Adrenal gland (tissue), 9 donors: ENCODE measurements at regions not wholly inside any gene's neighbourhood (a gene's known extent, or its start where the extent isn't known, plus 50 kb on each side); places are given as distances from the start of the nearest gene placed in this dataset.

Experiments used
- DNase-seq, 7 donors: peaks; one replicate each; pipeline ENCODE4 v3.0.0-alpha.2; 2019 to 2020
- H3K27ac ChIP-seq, 5 donors: fragments of 200-600 bp; sonication (generic) in 4 of 5; 1 replicate in 3 of 5; 2 replicates in 2 of 5; pipeline versions ENCODE4 v1.5.1 to v1.8.0; 2016 to 2020; ENCODE audit warnings: mild to moderate bottlenecking in 1 of 5
- H3K27me3 ChIP-seq: fragments of 200-600 bp; 2 replicates; pipeline ENCODE4 v1.8.0; 2021
- H3K36me3 ChIP-seq, 2 donors: fragments of 200-600 bp; replicated peaks in 1 of 2; 1 replicate in 1 of 2; 2 replicates in 1 of 2; pipeline versions ENCODE4 v1.5.1 to v1.8.0; 2018 to 2022
- H3K4me1 ChIP-seq, 2 donors: fragments of 200-600 bp; replicated peaks in 1 of 2; 1 replicate in 1 of 2; 2 replicates in 1 of 2; pipeline versions ENCODE4 v1.5.1 to v1.8.0; 2018 to 2021
- H3K4me3 ChIP-seq, 4 donors: fragments of 200-600 bp; sonication (generic) in 3 of 4; one replicate each; pipeline ENCODE4 v1.5.1; 2016 to 2018
- H3K9me3 ChIP-seq, 3 donors: fragments of 200-600 bp; sonication (generic) in 1 of 3; replicated peaks in 1 of 3; 1 replicate in 2 of 3; 2 replicates in 1 of 3; pipeline versions ENCODE4 v1.5.1 to v1.8.0; 2016 to 2021
- POLR2A ChIP-seq, 2 donors: fragments of 450-650 bp; IDR thresholded peaks; one replicate each; pipeline ENCODE4 v1.6.1; 2017; ENCODE audit warnings: antibody characterized with exemption in 2 of 2, mild to moderate bottlenecking in 2 of 2, moderate library complexity in 1 of 2
- WGBS, 4 donors: extraction: QIAGEN DNeasy Blood & Tissue Kit in 2 of 4; methylation state at CpG; one replicate each; pipeline versions ENCODE4 v1.1.5 to v1.1.7; 2013 to 2017; 5-methylcytosine and 5-hydroxymethylcytosine counted together
- intact Hi-C, 2 donors: fragments of 100-400 bp; cut with DNase I; formaldehyde crosslinking; loops; one replicate each; pipeline versions ENCODE4 v1.14.1 to v1.15.0; 2022 to 2023
- TF ChIP-seq, protein P1 (sequence below), 6 experiments: fragments of 450-650 bp in 4 of 6; fragments of 200-600 bp in 2 of 6; sonication (generic) in 1 of 6; IDR thresholded peaks; 1 replicate in 5 of 6; 2 replicates in 1 of 6; pipeline versions ENCODE4 v1.5.1 to v1.8.0; 2016 to 2021; ENCODE audit warnings: antibody characterized with exemption in 6 of 6, mild to moderate bottlenecking in 2 of 6, moderate library complexity in 1 of 6
- donor health status: healthy with polysubstance abuse.
- donor health status: Bipolar disorder and iron deficiency.
- donor health status: DM: yes; HTN: yes; CAD: no.
- donor health status: DM: no; HTN: no; CAD: no.
- donor health status: DM: no; HTN: no; CAD: no.

DNA sequence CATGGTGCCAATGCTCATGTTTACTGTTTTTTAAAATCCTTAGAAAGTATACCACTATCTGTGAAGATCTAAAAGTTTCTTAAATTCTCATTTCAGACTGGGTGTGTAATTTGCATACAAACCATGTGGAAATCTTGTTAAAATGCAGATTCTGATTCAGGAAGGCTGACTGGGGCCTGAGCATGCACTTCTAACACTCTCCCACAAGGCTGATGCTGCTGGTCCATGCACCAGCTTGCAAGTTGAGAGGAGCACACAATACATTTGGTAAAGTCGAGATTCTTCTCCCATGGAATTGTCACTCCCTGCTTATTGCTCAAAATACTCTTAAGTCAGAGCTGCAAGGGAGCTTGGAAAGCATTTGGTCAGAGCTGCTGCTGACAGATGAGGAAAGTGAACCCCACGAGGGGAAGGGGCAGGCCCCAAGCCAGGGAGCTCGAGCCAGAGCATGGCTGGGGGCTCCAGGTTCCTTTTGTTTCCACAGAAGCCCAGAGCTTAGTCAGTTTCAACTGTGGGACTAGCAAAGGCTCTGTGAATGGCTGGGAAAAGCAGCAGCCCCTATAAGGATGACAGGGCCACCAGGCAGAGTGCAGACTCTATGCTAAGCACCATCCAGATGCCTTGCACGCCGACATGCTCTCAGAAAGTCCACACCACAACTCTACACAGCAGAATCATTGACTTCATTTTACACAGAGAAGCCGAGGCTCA, 93.5 kb upstream of the HAND1 start:
- intact Hi-C loops = no loop called here
- Histone ChIP-seq H3K27ac (no peak overlapping the region), H3K9me3 (no peaks in the 10 kb centered on the region), H3K4me3 (no peak overlapping the region), H3K36me3 (no peaks in the 10 kb centered on the region), H3K4me1 (no peaks in the 10 kb centered on the region), H3K27me3 (peaks cover 5% of the 10 kb centered on the region)
- TF ChIP-seq POLR2A (IDR thresholded peaks at IDR 0.05) = no peak
- TF ChIP-seq, protein P1, sequence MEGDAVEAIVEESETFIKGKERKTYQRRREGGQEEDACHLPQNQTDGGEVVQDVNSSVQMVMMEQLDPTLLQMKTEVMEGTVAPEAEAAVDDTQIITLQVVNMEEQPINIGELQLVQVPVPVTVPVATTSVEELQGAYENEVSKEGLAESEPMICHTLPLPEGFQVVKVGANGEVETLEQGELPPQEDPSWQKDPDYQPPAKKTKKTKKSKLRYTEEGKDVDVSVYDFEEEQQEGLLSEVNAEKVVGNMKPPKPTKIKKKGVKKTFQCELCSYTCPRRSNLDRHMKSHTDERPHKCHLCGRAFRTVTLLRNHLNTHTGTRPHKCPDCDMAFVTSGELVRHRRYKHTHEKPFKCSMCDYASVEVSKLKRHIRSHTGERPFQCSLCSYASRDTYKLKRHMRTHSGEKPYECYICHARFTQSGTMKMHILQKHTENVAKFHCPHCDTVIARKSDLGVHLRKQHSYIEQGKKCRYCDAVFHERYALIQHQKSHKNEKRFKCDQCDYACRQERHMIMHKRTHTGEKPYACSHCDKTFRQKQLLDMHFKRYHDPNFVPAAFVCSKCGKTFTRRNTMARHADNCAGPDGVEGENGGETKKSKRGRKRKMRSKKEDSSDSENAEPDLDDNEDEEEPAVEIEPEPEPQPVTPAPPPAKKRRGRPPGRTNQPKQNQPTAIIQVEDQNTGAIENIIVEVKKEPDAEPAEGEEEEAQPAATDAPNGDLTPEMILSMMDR (IDR thresholded peaks at IDR 0.05) = no peak
- DNase-seq = no peak
- WGBS, 4 donors = 65 to 77% (median 74%) methylated on average over 6 of the region's 6 CpGs

DNA sequence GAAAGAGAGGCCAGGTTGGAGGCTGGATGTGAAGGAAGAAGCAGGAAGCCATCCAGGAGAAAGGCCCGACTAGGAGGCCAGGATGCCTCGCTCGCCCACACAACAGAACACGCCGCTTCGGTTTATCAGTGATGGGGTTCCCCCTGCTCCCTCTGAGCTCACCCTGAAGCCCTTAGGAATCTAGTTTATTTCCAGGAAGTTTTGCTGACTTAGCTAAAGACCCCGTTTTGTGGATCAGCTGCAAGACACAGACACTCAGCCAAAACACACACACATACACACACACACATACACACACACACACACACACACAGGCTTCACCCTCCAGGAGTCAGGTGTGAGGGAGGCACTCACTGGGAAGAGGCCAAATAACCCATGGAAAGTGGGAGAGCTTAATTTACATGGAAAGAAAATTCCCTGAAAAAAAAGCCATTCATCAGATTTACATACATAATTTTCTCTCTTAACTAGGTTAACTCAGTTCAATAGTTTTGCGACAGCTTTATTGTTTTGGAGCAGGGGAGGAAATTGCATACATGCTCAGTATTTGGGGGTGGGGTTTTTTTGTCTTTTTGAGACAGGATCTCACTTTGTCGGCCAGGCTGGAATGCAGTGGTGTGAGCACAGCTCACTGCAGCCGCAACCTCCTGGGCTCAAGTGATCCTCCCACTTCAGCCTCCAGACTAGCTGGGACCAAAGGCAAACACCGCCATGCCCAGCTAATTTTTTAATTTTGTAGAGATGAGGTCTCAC, 92.7 kb upstream of the HAND1 start:
- no peaks in the 10 kb centered on the region for H3K4me1 ChIP-seq
- H3K36me3 ChIP-seq = no peaks in the 10 kb centered on the region
- WGBS, 4 donors = 77 to 82% (median 78%) methylated on average over 10 to 11 of the region's 11 CpGs
- no peak overlapping the region for H3K27ac ChIP-seq
- no peak overlapping the region for H3K4me3 ChIP-seq
- no peaks in the 10 kb centered on the region for H3K9me3 ChIP-seq
- TF ChIP-seq POLR2A (IDR thresholded peaks at IDR 0.05) = no peak
- TF ChIP-seq, protein P1 (IDR thresholded peaks at IDR 0.05) = no peak
- intact Hi-C loops = no loop called here
- DNase-seq = no peak
- H3K27me3 ChIP-seq = no peaks in the 10 kb centered on the region

DNA sequence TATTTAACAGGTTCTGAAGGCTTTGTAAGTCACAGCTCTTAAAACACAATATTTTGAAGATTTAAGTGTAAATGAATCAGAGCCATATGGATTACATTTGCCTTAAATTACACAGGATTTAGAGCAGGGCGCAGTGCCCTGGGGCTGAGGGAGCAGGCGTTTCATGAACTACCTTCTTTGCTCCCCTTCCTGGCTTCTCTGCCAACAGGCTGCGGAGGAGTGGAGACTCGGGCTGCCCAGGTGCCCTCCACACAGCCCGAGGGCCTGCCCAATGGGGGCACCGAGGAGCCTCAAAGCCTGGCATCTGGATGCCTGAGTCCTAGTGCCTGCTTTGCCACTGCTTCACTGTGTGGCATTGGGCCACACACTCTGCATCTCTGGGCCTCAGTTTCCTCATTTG, 90.6 kb upstream of the HAND1 start:
- Histone ChIP-seq H3K36me3 (no peaks in the 10 kb centered on the region), H3K4me1 (no peaks in the 10 kb centered on the region), H3K27me3 (peaks cover 3% of the 10 kb centered on the region), H3K9me3 (no peaks in the 10 kb centered on the region), H3K27ac (no peak overlapping the region), H3K4me3 (no peak overlapping the region)
- intact Hi-C loops = no loop called here
- WGBS, 4 donors = 47 to 83% (median 75%) methylated on average over 2 to 6 of the region's 6 CpGs
- TF ChIP-seq POLR2A (IDR thresholded peaks at IDR 0.05) = no peak
- TF ChIP-seq, protein P1 (IDR thresholded peaks at IDR 0.05) = no peak
- DNase-seq = no peak

GRCh38 chr5:154567155-154567554, 89.1 kb upstream of the HAND1 start:
- Histone ChIP-seq H3K4me3 (no peak overlapping the region), H3K4me1 (no peaks in the 10 kb centered on the region), H3K9me3 (no peaks in the 10 kb centered on the region), H3K36me3 (no peaks in the 10 kb centered on the region), H3K27ac (no peak overlapping the region), H3K27me3 (peaks cover 3% of the 10 kb centered on the region)
- intact Hi-C loops = no loop called here
- TF ChIP-seq POLR2A (IDR thresholded peaks at IDR 0.05) = no peak
- TF ChIP-seq, protein P1 (IDR thresholded peaks at IDR 0.05) = no peak
- DNase-seq = no peak
- WGBS, 4 donors = 78 to 85% (median 81%) methylated on average over 6 of the region's 6 CpGs
